Islet of Langerhans (tissue), 1 donor: ENCODE measurements at regions not wholly inside any gene's neighbourhood (a gene's known extent, or its start where the extent isn't known, plus 50 kb on each side); places are given as distances from the start of the nearest gene placed in this dataset.

ENCODE experiments used
- FAIRE-seq: peaks from one replicate; lab custom pipeline; 2011; peaks lifted over from hg19 to GRCh38; lab: Jason Lieb, UNC

DNA sequence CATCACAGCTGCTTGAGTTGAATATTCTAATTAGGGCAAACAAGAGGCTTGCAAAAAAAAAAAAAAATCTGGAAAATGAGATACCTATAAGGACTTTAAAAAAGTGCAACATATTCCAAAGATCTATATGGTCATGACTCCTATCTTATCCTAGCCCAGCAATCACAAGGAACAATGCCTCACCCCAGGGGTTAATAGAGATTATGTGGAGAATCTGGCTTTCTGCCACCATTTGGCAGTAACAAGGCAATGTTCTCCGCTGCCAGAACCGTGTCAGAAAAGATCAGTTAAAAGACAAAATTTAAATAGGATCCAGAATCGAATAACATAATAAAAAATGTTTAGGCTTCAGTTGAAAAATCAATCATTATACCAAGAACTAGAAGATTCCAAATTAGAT lies 1643.2 kb upstream of the PRR20A start:
- FAIRE-seq = no peak

GRCh38 chr13:55500694-55501093 lies 1640.0 kb upstream of the PRR20A start:
- no peak for FAIRE-seq

GRCh38 chr13:55516610-55517009 lies 1624.1 kb upstream of the PRR20A start:
- no peak for FAIRE-seq

DNA sequence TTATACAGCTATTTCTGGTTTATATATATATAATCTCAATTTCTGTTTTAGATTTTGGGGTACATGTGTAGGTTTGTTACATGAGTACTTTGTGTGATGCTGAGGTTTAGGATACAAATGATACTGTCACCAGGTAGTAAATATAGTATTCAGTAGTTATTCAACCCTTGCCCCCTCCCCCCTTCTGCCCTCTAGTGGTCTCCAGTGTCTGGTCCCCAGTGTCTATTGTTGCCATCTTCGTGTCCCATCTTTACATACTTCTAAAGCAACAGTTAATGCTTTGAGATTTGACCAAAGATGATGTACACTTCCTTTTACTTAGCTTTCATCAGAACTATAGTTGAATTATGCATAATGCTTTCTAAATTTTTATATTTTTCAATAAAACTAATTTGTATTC lies 1623.4 kb upstream of the PRR20A start:
- no peak for FAIRE-seq

DNA sequence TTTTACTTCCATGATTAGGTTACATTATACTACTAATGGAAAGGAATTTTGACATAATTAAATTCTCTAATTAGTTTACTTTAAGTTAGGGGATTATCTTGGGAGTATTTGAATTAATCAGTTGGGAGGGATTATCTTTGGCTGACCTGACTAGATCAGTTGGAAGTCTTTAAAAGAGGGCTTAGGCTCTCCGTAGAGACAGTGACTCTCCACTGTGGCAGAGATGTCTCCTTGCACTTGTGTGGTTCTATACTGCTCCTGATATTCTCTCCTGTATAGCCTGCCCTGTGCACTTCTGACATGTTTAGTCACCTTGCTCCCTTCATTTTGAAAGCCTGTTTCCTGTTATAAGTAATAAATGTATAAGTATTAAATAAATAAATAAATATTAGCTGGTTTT lies 1612.3 kb upstream of the PRR20A start:
- no peak for FAIRE-seq

DNA sequence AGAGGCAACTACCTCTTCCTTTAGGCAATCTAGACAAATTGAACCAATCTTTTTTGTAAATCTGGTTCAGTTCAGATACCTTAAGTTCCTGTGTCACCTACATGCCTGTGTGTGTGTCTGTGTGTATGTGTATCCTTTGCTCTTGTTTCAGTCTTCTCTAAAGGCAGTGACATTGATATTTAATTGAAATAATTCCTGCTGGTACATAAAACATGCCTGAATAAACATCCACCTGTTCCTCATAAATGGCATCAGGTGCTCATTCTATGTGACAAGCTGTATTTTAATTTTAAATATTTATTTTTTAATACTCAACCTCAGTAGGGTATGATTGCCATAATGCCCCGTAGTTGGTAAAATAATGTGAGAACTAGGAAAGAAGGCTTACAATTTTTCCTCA lies 1606.4 kb upstream of the PRR20A start:
- FAIRE-seq = no peak

GRCh38 chr13:55538424-55538823 lies 1602.3 kb upstream of the PRR20A start:
- no peak for FAIRE-seq

DNA sequence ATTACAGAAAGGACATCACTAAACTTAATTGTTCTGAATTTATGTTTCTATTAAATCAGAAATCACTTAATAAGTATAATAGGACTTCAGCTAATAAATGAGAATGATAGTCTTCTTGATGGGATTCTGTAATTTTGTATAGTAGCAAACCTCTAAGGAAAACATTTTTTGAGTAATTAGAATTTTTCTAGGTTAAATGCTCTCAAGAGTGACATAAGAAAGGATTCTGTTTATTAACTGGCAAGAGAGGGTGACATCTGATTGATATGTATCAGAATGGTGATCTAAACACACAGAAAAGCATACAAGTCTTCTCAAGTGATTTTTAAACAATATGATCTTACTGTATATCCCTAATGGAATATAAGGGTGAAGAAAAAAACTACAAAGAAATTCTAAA lies 1597.7 kb upstream of the PRR20A start:
- FAIRE-seq = no peak

- no peak for FAIRE-seq
These were observed 1590.1 kb upstream of the PRR20A start for GRCh38 chr13:55550624-55551023.

- no peak for FAIRE-seq
These were observed 1587.0 kb upstream of the PRR20A start for GRCh38 chr13:55553701-55554100.

DNA sequence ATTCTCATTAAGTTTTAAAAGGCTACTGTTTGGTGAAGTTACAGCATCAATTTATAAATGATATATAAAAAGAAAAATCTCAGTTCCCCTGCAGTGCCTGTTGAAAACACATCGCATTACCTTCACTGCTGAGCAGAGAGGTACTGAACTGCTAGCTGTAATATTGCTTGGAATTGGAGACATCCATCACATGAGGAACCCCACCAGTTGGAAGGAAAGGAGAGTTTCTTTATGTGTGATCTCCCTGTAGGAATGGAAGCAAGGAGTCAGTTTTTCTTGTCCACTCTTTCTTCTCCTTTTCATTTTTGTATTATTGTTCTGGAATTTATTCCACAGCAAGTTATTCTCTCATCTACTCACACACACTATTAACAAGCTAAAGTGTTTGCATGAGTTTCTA lies 1586.0 kb upstream of the PRR20A start:
- no peak for FAIRE-seq

GRCh38 chr13:55560331-55560730 lies 1580.4 kb upstream of the PRR20A start:
- FAIRE-seq = no peak

DNA sequence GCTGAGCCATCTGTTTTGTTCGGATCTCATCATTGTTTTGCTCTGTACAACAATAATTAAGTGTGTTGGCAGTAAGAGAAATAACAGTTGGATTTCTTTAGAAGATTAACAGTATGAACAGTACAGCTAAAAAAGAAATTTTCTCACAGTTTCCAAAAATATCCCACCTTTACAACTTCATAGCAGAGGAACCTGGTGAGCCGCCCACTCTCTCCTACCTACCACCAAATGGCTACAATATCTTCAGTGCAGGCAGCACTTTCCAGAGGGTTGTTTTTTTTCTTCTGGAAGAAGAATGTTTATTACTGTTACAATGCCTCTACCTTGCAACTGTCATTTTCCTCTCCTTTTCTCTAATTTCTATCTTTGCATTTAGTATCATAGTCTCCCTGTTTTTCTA lies 1577.5 kb upstream of the PRR20A start:
- no peak for FAIRE-seq

GRCh38 chr13:55566334-55566733 lies 1574.4 kb upstream of the PRR20A start:
- FAIRE-seq = no peak

DNA sequence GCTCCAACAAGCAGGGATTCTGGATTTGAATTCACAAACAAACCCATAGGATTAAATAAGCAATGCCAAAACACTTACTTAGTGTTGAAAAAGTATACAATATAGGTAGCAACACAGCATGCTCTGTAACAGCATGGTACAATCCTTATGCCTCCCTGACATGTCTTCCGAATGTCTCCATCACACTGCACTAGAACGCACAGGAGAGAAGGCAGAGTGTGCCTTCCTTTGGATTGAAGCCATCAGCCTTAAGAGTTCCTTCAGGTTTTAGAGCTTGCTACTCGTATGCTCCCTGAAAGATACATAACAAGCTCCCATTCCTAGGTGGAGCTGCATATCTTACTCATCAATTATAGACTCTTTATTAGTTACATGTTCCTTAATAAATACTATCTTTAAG lies 1573.9 kb upstream of the PRR20A start:
- no peak for FAIRE-seq

DNA sequence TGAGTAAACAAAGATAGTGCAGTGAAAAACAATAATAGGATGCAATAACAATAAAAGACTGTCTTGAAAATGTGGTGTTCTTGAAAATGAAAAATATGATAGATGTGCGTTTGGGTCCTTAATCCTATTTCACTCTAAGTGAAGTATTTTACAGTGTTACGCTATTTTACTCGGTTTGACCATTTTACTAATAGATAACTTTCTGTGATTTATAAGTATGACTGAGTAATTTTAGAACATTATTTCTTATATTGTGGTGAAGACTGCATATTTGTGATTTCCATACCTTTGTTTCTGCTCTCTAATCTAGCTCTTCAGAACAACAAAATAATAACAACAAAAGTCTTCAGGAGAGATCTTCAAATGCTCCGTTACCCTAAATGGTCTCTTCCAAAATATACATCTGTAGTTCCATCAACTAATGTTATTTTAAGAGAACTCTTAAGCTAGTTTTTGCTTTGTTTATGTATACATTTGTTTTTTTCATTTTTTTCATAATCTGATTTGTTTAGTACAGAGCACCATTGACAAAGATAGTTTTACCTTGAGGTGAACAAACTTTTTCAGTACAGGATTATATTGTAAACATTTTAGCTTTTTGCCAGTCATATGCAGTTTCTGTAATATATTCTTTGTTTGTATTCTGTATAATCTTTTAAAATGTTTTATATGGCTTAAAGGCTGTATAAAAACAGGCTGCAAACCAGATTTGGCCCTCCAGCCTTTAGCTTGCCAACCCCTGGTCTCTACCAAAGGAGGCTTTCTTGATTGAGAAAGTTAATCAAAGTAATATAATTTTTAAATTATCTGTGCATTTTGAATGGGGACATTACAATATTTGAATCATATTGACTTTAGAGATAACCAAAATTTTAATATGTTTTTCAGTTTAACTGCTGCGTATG lies 1572.7 kb upstream of the PRR20A start:
- FAIRE-seq = no peak

DNA sequence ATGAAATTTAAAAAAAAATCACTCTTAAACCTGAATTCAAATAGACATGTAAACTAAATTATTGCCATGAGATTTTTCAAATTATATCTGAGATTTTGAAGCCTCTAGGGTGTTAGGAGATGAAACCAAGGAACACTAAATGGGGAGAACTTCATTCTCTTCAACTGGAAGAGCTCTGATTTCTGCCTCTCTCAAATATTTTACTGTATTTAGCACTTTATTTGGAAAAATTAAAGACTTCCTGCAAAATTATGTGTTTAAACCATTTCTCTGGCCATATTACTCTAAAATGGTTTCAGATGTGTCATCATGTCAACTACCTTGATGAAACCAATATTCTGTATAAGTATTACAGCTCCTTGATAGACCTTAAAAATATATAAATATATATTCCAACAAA lies 1571.6 kb upstream of the PRR20A start:
- no peak for FAIRE-seq

- FAIRE-seq = no peak
These were observed 1571.2 kb upstream of the PRR20A start for GRCh38 chr13:55569514-55569913.

DNA sequence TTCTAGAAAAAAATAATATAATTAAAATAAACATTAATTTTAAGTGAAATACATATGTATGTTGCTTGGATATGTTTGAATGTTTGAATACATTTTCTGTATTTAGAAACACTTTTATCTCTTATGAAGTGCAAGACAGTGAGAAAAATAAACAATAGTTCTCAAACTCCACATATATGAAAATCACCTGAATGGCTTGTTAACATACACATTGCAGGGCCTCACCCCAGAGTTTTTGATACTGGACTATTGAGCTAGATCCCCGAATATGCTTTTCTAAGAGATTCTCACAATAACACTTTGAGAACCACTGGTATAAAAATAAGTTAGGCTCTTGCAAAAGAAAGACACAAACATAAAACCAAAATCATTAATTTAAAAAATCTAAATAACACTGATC lies 1570.3 kb upstream of the PRR20A start:
- FAIRE-seq = no peak

- FAIRE-seq = no peak
These were observed 1569.4 kb upstream of the PRR20A start for GRCh38 chr13:55571237-55571867.

GRCh38 chr13:55572408-55572807 lies 1568.3 kb upstream of the PRR20A start:
- no peak for FAIRE-seq

DNA sequence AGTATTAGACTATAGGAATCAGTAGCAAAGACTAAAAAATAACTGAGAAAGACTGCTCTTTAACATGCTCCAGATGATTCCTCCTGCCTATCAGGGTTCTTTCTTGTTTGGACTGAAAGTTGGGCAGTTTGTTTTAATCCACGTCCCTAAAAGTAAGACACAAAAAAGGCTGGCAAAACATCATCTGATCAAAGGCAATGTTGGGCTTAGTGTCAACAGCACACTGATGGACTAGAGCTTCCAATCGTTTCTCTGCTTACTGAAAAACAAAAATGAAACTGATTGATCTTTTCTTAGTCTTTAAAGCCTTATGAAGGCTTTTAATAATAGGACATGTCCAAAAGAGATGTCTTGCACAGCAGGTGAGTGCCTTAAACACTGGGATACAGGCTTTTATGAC lies 1567.9 kb upstream of the PRR20A start:
- no peak for FAIRE-seq

GRCh38 chr13:55573565-55573964 lies 1567.2 kb upstream of the PRR20A start:
- no peak for FAIRE-seq

GRCh38 chr13:55576389-55576788 lies 1564.3 kb upstream of the PRR20A start:
- no peak for FAIRE-seq
